Activated CD4-positive, alpha-beta memory T cell treated with anti-CD3 and anti-CD28 coated beads for 36 hours (primary cell): ENCODE measurements at regions not wholly inside any gene's neighbourhood (a gene's known extent, or its start where the extent isn't known, plus 50 kb on each side); places are given as distances from the start of the nearest gene placed in this dataset.

Experiments
- CTCF ChIA-PET: fragments of 350-600 bp; sonication (Branson Sonifier 250); formaldehyde crosslinking; loops from one replicate; lab custom pipeline; 2021; ENCODE audit warnings: antibody characterized with exemption, inconsistent platforms; lab: Charles Lee
- POLR2A ChIA-PET: fragments of 350-600 bp; sonication (Branson Sonifier 250); formaldehyde crosslinking; loops from one replicate; lab custom pipeline; 2021; ENCODE audit warnings: antibody characterized with exemption; lab: Charles Lee
- DNase-seq: peaks from one replicate; pipeline ENCODE4 v3.0.0-alpha.2; 2020
- H3K27ac Mint-ChIP-seq: one replicate; pipeline ENCODE4 v1.8.0; 2021; ENCODE audit warnings: mixed read lengths
- H3K27me3 Mint-ChIP-seq: one replicate; pipeline ENCODE4 v1.8.0; 2021; ENCODE audit warnings: mixed read lengths
- H3K36me3 Mint-ChIP-seq: one replicate; pipeline ENCODE4 v1.8.0; 2021; ENCODE audit warnings: mixed read lengths
- H3K4me1 Mint-ChIP-seq: one replicate; pipeline ENCODE4 v1.8.0; 2021; ENCODE audit warnings: low read depth, mixed read lengths
- H3K4me3 Mint-ChIP-seq: one replicate; pipeline ENCODE4 v1.8.0; 2021; ENCODE audit warnings: mild to moderate bottlenecking, mixed read lengths
- H3K9me3 Mint-ChIP-seq: one replicate; pipeline ENCODE4 v1.8.0; 2021; ENCODE audit warnings: mixed read lengths
- intact Hi-C: fragments of 100-400 bp; cut with micrococcal nuclease; formaldehyde crosslinking; loops from one replicate; pipeline ENCODE4 v1.15.1; 2023

DNA sequence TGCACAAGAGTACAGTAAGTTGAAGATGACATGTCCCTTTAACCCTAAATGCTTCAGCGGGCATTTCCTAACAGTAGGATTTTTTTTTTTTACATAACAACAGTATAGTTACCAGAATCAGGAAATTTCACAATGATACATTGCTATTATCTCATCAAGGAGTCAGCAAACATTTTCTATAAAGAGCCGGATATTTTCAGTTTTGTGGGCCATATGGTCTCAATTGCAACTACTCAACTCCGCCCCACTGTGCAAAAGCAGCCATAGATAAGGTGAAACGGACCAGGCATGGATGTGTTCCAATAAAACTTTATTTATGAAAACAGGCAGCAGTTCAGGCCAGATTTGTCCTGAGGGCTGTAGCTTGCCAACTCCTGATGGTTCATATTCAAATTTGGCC lies 130.6 kb downstream of the SMAD6 start:
- no peaks in the 10 kb centered on the region for H3K4me1 Mint-ChIP-seq
- H3K36me3 Mint-ChIP-seq, result no peaks in the 10 kb centered on the region
- peaks cover 4% of the 10 kb centered on the region for H3K27me3 Mint-ChIP-seq
- no peak for DNase-seq
- no peaks in the 10 kb centered on the region for H3K9me3 Mint-ChIP-seq
- no peak overlapping the region for H3K4me3 Mint-ChIP-seq
- CTCF ChIA-PET, result no interaction called here
- intact Hi-C loops, result no loop called here
- POLR2A ChIA-PET, result no interaction called here
- H3K27ac Mint-ChIP-seq, result no peak overlapping the region

DNA sequence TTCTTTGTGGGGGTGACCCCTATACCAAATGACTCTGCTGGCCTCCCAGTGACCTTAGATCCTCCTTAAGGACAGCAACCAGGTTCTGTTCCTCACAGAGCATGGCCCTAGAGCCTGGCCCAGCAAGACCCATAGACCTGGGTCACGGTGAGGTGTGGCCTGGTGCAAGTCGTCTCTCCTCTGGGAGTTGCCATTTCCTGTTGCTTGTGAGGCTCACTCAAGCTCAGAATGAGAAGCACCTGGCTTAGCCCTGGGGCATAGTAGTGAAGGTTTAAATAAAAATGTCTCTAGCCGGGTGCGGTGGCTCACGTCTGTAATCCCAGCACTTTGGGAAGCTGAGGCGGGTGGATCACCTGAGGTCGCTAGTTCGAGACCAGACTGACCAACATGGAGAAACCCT lies 131.3 kb downstream of the SMAD6 start:
- no peaks in the 10 kb centered on the region for H3K36me3 Mint-ChIP-seq
- H3K4me3 Mint-ChIP-seq, result no peak overlapping the region
- no peak overlapping the region for H3K27ac Mint-ChIP-seq
- intact Hi-C loops, result no loop called here
- no peak for DNase-seq
- H3K9me3 Mint-ChIP-seq, result no peaks in the 10 kb centered on the region
- ChIA-PET POLR2A (no interaction called here), CTCF (interaction anchor here (0.6 to 0.7 kb wide), 2 partner anchors 19 to 20 kb away, joined by 3 to 5 read pairs; no protein-coding TSS in a partner anchor)
- no peaks in the 10 kb centered on the region for H3K4me1 Mint-ChIP-seq
- peaks cover 4% of the 10 kb centered on the region for H3K27me3 Mint-ChIP-seq

DNA sequence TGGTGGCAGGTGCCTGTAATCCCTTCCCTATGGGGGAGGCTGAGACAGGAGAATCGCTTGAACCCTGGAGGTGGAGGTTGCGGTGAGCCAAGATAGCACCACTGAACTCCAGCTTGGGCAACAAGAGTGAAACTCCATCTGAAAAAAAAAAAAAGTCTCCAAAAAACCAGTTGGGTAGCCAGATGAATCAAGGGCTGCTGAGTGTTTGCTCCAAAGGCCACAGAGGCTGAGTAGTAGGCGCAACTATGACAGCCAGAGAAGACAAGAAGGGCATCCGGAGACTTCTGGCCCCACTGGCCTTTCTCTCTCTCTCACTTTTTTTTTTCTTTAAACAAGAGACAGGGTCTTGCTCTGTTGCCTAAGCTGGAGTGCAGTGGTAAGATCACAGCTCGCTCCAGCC lies 131.8 kb downstream of the SMAD6 start:
- ChIA-PET POLR2A (no interaction called here), CTCF (interaction anchor here (0.6 to 0.7 kb wide), 2 partner anchors 18 to 19 kb away, joined by 3 to 5 read pairs; no protein-coding TSS in a partner anchor)
- Mint-ChIP-seq H3K27me3 (peaks cover 4% of the 10 kb centered on the region), H3K4me1 (no peaks in the 10 kb centered on the region), H3K27ac (no peak overlapping the region), H3K36me3 (no peaks in the 10 kb centered on the region), H3K4me3 (no peak overlapping the region), H3K9me3 (no peaks in the 10 kb centered on the region)
- no peak for DNase-seq
- intact Hi-C loops, result no loop called here

DNA sequence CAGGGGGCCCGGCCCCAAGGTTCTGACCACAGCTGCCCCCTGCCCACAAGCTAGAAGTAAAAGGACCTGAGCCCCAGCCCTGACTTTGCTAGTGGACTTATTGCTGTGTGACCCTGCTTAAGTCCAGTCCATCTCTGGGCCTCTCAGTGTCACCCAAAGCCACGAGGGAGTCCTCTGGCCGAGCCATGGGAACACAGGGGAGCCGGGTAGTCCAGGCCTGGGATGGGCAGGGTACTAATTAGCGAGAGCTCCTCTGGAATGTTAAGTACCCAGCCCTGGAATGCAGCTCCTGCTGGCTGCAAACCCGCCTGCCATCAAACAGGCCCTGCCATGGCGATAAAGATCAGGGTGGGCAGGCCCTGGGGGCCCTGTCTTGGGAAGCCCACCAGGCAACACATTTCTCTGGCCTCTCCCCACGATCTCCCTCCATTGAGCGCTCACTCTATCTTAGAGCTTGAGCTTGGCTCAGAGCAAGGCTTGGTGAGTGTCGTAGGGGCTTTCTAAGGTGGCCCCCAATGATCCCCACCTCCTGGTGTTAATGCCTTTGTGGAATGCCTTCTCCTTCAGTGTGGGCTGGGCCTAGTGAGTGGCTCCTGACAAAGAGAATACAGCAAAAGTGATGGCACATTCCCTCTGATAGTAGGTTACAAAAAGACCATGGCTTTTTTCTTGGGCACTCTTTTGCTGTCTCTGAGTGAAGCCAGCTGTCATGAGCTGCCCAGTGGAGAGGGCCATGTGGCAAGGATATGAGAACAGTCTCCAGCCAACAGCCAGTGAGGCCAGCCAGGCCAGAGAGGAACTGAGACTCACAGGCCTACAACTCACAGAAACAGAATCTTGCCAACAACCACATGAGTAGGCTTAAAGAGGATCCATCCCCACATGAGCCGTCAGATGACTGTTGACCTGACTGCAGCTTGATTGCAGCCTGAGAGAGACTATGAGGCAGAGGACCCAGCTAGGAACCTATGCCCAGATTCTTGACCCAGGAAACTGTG lies 133.1 kb downstream of the SMAD6 start:
- Mint-ChIP-seq H3K36me3 (no peaks in the 10 kb centered on the region), H3K9me3 (no peaks in the 10 kb centered on the region), H3K4me1 (no peaks in the 10 kb centered on the region), H3K4me3 (no peak overlapping the region), H3K27ac (no peak overlapping the region), H3K27me3 (peaks cover 2% of the 10 kb centered on the region)
- ChIA-PET CTCF (interaction anchor here (0.9 to 7.2 kb wide), 2 partner anchors 17 to 69 kb away, joined by 3 to 56 read pairs; no protein-coding TSS in a partner anchor), POLR2A (no interaction called here)
- DNase-seq, result no peak
- intact Hi-C loops, result no loop called here

DNA sequence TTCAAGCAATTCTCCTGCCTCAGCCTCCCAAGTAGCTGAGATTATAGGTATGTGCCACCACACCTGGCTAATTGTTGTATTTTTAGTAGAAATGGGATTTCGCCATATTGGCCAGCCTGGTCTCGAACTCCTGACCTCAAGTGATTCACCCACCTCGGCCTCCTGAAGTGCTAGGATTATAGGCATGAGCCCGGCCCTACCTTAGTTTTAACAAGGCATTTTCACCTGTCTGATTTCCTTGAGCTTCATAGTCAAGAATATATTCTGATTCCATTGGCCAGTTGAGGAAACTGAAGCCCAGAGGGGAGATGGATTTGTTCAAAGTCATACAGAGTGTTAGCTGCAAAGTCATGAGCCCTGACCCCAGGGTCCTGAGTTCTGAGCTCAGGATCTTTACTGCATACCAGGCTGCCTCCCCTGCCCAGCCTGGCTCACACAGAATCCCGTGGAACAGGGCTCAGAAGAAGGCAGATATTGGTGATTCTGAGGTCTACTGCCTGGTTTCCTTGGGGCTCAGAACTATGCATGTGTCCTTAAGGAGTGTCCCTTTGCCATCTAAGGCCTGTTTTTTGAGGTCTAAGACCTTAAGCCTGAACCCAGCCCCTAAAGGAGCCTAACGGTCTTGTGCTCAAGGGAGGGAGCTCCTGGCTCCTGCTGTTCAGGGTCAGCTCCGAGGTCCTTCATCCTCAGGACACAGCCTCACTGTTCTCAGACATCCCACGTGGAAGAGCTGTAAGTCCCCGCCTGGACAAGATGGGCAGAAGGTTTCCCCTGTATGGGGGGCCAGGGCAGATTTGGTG lies 134.4 kb downstream of the SMAD6 start:
- no peak for DNase-seq
- Mint-ChIP-seq H3K4me1 (no peaks in the 10 kb centered on the region), H3K4me3 (no peak overlapping the region), H3K36me3 (no peaks in the 10 kb centered on the region), H3K27ac (no peak overlapping the region), H3K27me3 (peaks cover 5% of the 10 kb centered on the region), H3K9me3 (no peaks in the 10 kb centered on the region)
- ChIA-PET CTCF (interaction anchor here (7.2 kb wide), 1 partner anchor 15 kb away, joined by 56 read pairs; no protein-coding TSS in a partner anchor), POLR2A (interaction anchor here (0.7 kb wide), 1 partner anchor 216 kb away, joined by 3 read pairs; no protein-coding TSS in a partner anchor)
- intact Hi-C loops, result no loop called here

DNA sequence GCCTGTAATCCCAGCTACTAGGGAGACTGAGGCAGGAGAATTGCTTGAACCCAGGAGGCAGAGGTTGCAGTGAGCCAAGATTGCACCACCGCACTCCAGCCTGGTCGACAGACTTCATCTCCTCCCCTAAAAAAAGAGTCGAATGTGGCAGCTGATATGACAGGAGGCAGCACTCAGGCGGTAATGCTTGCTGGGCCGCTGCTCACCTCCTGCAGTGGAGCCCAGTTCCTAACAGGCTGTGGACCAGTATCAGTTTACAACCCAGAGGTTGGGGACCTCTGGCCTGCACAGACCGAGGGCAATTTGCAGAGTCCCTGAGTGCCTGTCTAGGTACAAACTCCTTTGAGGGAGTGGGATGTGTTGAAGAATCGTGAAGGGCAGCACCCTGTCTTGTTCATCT lies 136.2 kb downstream of the SMAD6 start:
- POLR2A ChIA-PET, result no interaction called here
- CTCF ChIA-PET, result interaction anchor here (0.6 to 7.2 kb wide), 2 partner anchors 14 to 25 kb away, joined by 3 to 56 read pairs; no protein-coding TSS in a partner anchor
- intact Hi-C loops, result no loop called here
- DNase-seq, result no peak
- Mint-ChIP-seq H3K27ac (no peak overlapping the region), H3K27me3 (peaks cover 16% of the 10 kb centered on the region), H3K36me3 (no peaks in the 10 kb centered on the region), H3K9me3 (no peaks in the 10 kb centered on the region), H3K4me1 (peaks cover 2% of the 10 kb centered on the region), H3K4me3 (no peak overlapping the region)

DNA sequence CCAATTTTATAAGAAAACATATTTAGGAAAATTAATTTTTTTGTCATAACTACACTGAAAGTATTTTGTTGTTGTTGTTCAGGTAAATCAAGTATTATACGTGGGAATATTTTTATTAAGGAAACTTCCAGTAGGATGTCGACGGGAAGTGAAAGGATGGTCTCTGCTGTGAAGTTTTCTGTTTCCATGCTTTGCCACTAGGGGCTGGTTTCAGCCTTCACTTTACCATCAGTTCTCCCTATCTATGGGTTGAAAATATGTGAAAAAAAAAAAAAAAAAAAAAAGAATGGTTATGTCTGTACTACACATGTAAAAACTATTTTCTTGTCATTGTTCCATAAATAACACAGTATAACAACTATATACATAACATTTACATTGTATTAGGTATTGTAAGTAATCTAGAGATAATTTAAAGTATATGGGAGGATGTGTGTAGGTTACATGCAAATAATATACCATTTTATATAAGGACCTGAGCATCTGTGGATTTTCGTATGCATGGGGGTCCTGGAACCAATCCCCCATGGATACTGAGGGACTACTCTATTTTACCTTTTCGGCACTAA lies 136.7 kb downstream of the SMAD6 start:
- ChIA-PET POLR2A (no interaction called here), CTCF (interaction anchor here (7.2 kb wide), 1 partner anchor 13 kb away, joined by 56 read pairs; no protein-coding TSS in a partner anchor)
- Mint-ChIP-seq H3K27me3 (peaks cover 21% of the 10 kb centered on the region), H3K36me3 (no peaks in the 10 kb centered on the region), H3K4me1 (peaks cover 2% of the 10 kb centered on the region), H3K27ac (no peak overlapping the region), H3K4me3 (no peak overlapping the region), H3K9me3 (no peaks in the 10 kb centered on the region)
- DNase-seq, result no peak
- intact Hi-C loops, result no loop called here

DNA sequence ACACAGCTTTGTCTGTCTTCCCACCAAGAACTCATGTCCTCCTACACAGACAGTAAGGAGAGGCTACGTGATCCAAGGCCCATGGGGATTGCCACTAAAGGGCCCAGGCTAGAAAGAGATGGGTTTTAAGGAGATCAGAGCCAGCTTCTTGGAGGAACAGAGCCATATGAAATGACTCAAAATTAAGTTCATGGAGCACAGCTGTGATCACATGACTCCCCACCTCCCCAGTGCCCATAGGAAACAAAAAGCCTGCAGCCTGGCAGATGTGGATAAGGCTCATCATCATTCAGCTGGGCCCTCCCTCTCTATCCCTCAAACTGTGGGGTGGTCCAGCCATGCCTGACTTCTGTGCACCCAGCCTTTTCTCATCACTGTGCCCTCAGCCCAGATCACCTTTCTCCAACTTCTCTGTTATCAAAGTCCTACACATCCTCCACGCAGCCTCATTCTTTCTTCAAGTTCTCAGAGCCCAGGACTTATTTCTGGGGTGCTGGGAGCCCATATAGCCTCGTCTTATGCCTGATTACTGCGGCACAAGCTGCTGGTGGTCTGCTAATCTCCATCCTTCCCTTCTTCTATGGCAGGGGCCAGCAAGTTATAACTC lies 137.6 kb downstream of the SMAD6 start:
- Mint-ChIP-seq H3K9me3 (no peaks in the 10 kb centered on the region), H3K4me3 (no peak overlapping the region), H3K27ac (no peak overlapping the region), H3K4me1 (peaks cover 2% of the 10 kb centered on the region), H3K36me3 (no peaks in the 10 kb centered on the region), H3K27me3 (peaks cover 26% of the 10 kb centered on the region)
- ChIA-PET CTCF (interaction anchor here (7.2 kb wide), 1 partner anchor 12 kb away, joined by 56 read pairs; no protein-coding TSS in a partner anchor), POLR2A (no interaction called here)
- intact Hi-C loops, result no loop called here
- no peak for DNase-seq

DNA sequence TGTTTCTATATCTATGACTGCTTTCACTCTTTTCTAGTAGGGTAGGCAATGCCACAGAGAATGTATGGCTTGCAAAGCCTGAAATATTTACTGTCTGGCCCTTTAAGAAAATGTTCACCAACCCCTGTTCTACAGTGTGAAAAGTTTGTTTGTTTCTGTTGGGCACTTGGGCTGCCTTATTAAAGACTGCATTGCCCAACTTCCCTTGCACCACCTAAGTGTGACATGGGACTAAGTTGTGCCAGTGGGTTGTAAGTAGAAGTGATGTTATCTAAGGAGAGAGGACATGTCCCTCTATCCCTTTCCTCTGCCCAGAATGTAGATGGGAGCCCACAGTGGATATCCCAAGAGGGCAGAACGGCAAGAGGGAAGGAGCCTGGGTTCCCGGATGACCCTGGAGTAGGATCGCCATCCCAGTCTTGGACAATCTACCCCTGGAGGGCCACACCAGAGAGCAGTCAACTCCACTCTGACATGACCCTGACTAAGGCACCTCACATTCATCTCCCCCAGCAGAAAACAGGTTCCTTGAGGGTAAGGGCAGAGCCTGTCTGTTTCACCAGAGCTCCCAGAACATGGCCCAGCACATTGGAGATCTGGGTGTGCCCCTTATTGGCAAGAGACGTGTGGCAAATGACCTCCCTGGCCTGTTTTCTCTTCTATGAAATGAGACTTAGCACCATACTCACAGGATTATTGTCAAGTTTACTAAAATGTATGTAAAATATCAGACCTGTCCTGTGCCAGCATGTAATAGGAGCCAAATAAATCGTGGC lies 138.8 kb downstream of the SMAD6 start:
- ChIA-PET CTCF (interaction anchor here (7.2 kb wide), 1 partner anchor 11 kb away, joined by 56 read pairs; no protein-coding TSS in a partner anchor), POLR2A (no interaction called here)
- intact Hi-C loops, result no loop called here
- H3K4me1 Mint-ChIP-seq, result peaks cover 2% of the 10 kb centered on the region
- no peaks in the 10 kb centered on the region for H3K9me3 Mint-ChIP-seq
- no peak overlapping the region for H3K4me3 Mint-ChIP-seq
- DNase-seq, result no peak
- peaks cover 31% of the 10 kb centered on the region for H3K27me3 Mint-ChIP-seq
- no peak overlapping the region for H3K27ac Mint-ChIP-seq
- no peaks in the 10 kb centered on the region for H3K36me3 Mint-ChIP-seq

DNA sequence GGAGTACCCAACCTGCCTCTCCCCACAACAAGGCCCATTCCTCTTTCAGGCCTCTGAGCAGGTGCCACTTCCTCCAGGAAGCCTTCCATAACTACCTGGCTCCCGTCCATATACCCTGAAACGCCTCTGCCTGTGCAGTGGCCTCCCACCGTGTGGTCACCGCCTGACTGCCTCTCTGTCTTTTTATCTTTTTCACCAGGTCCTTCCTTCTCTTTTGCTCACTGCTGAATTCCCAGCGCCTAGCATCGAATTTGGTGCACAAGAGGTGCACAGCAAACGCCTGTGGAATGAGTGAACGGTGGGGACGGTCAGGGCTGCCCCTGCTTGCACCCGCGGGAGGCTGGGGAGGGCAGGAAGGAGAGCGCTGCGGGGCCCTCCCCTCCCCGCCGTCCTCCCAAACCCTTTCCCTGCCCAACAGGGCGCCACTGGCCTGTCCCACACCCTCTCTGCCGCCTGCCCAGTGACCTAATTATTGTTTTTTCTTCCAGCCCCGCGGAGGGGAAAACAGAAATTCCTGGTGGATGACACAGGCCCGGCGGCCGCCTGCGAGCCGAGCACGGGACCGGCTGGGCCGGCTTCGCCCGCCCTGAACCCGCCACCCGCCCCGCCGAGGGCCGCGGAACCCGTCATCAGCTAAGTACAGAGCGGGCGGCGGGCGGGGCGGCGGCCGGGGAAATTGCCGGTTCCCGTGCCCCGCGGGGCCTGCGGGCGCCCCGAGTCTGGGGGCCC lies 140.1 kb downstream of the SMAD6 start:
- intact Hi-C loops, result no loop called here
- Mint-ChIP-seq H3K27me3 (peaks cover 32% of the 10 kb centered on the region), H3K9me3 (no peaks in the 10 kb centered on the region), H3K4me1 (peaks cover 2% of the 10 kb centered on the region), H3K27ac (no peak overlapping the region), H3K4me3 (no peak overlapping the region), H3K36me3 (no peaks in the 10 kb centered on the region)
- DNase-seq, result peak; percentile 31
- ChIA-PET CTCF (interaction anchor here (1.9 kb wide), 1 partner anchor 9 kb away, joined by 6 read pairs; no protein-coding TSS in a partner anchor), POLR2A (no interaction called here)
